ENCODE measurements at regions not wholly inside any gene's neighbourhood (a gene's known extent, or its start where the extent isn't known, plus 50 kb on each side); places are given as distances from the start of the nearest gene placed in this dataset.

- Histone ChIP-seq H3K27ac (no peak overlapping the region), H3K4me3 (replicated peaks in 1 of 3) (no peak overlapping the region), H3K36me3 (no peaks in the 10 kb centered on the region), H3K4me1 (no peaks in the 10 kb centered on the region), H3K27me3 (no peaks in the 10 kb centered on the region), H3K9me3 (no peaks in the 10 kb centered on the region)
- WGBS, 2 donors = 78 to 84% methylated on average over 2 of the region's 2 CpGs
- no peak for DNase-seq
- no peak for TF ChIP-seq CTCF (IDR thresholded peaks at IDR 0.05)
- no peak for TF ChIP-seq POLR2A (IDR thresholded peaks at IDR 0.05)
- intact Hi-C loops (cut with DNase I) = no loop called here
These were observed 181.6 kb downstream of the TRIM36 start for GRCh38 chr5:114988096-114988495.

- TF ChIP-seq POLR2A (IDR thresholded peaks at IDR 0.05) (no peak), CTCF (IDR thresholded peaks at IDR 0.05) (no peak)
- Histone ChIP-seq H3K27me3 (no peaks in the 10 kb centered on the region), H3K4me1 (no peaks in the 10 kb centered on the region), H3K9me3 (no peaks in the 10 kb centered on the region), H3K4me3 (replicated peaks in 1 of 3) (no peak overlapping the region), H3K36me3 (no peaks in the 10 kb centered on the region), H3K27ac (no peak overlapping the region)
- intact Hi-C loops (cut with DNase I) = no loop called here
- DNase-seq = no peak
- WGBS, 2 donors = 84 to 93% methylated on average over 2 of the region's 2 CpGs
These were observed 184.9 kb downstream of the TRIM36 start for GRCh38 chr5:114984796-114985195.

GRCh38 chr5:114981111-114981510 lies 188.6 kb downstream of the TRIM36 start:
- intact Hi-C loops (cut with DNase I) = no loop called here
- H3K27me3 ChIP-seq = no peaks in the 10 kb centered on the region
- DNase-seq = no peak
- H3K36me3 ChIP-seq = no peaks in the 10 kb centered on the region
- 66 to 75% methylated on average over 3 of the region's 3 CpGs for WGBS, 2 donors
- TF ChIP-seq CTCF (IDR thresholded peaks at IDR 0.05) (no peak), POLR2A (IDR thresholded peaks at IDR 0.05) (no peak)
- H3K27ac ChIP-seq = no peak overlapping the region
- no peak overlapping the region for H3K4me3 ChIP-seq (replicated peaks in 1 of 3)
- H3K9me3 ChIP-seq = no peaks in the 10 kb centered on the region
- H3K4me1 ChIP-seq = no peaks in the 10 kb centered on the region

GRCh38 chr5:114977979-114978573 lies 191.6 kb downstream of the TRIM36 start:
- Histone ChIP-seq H3K4me3 (replicated peaks in 1 of 3) (no peak overlapping the region), H3K27ac (no peak overlapping the region), H3K36me3 (no peaks in the 10 kb centered on the region), H3K9me3 (no peaks in the 10 kb centered on the region), H3K27me3 (no peaks in the 10 kb centered on the region), H3K4me1 (no peaks in the 10 kb centered on the region)
- 78 to 88% methylated on average over 4 of the region's 4 CpGs for WGBS, 2 donors
- DNase-seq = no peak
- intact Hi-C loops (cut with DNase I) = no loop called here
- no peak for TF ChIP-seq CTCF (IDR thresholded peaks at IDR 0.05)
- TF ChIP-seq POLR2A (IDR thresholded peaks at IDR 0.05) = no peak

- TF ChIP-seq POLR2A (IDR thresholded peaks at IDR 0.05) (no peak), CTCF (IDR thresholded peaks at IDR 0.05) (no peak)
- 75 to 79% methylated on average over 1 of the region's 1 CpG for WGBS, 2 donors
- DNase-seq = no peak
- Histone ChIP-seq H3K27me3 (no peaks in the 10 kb centered on the region), H3K4me3 (replicated peaks in 1 of 3) (no peak overlapping the region), H3K9me3 (no peaks in the 10 kb centered on the region), H3K27ac (no peak overlapping the region), H3K4me1 (no peaks in the 10 kb centered on the region), H3K36me3 (no peaks in the 10 kb centered on the region)
- intact Hi-C loops (cut with DNase I) = no loop called here
These were observed 200.2 kb downstream of the TRIM36 start for GRCh38 chr5:114969482-114969881.
